Cardiac muscle cell (in vitro differentiated cells and primary cell): ENCODE measurements at regions not wholly inside any gene's neighbourhood (a gene's known extent, or its start where the extent isn't known, plus 50 kb on each side); places are given as distances from the start of the nearest gene placed in this dataset.

Experiments
- DNase-seq, 2 donors: peaks; one replicate each; pipeline versions ENCODE4 v3.0.0 to v3.0.0-alpha.2; 2010 to 2017; ENCODE audit warnings: low read depth in 1 of 2, low spot score in 1 of 2
- H3K27ac ChIP-seq: fragments of 200-600 bp; sonication (generic); 2 replicates; pipeline ENCODE4 v1.5.1; 2016
- H3K27me3 ChIP-seq: fragments of 200-600 bp; sonication (generic); 2 replicates; pipeline ENCODE4 v1.6.0; 2016; ENCODE audit warnings: control low read depth
- H3K36me3 ChIP-seq: fragments of 200-600 bp; sonication (generic); 2 replicates; pipeline ENCODE4 v1.5.1; 2016; ENCODE audit warnings: control low read depth
- H3K4me1 ChIP-seq: fragments of 200-600 bp; sonication (generic); 2 replicates; pipeline ENCODE4 v1.8.1; 2017; ENCODE audit warnings: low read depth, mild to moderate bottlenecking, mixed run types
- H3K4me3 ChIP-seq: fragments of 200-600 bp; sonication (generic); 2 replicates; pipeline ENCODE4 v1.5.1; 2016; ENCODE audit warnings: mild to moderate bottlenecking
- H3K9me3 ChIP-seq: fragments of 200-600 bp; sonication (generic); 2 replicates; pipeline ENCODE4 v1.5.1; 2017; ENCODE audit warnings: low read depth, mild to moderate bottlenecking, control low read depth
- TF ChIP-seq, protein P1 (sequence below): IDR thresholded peaks from 2 replicates; pipeline ENCODE4 v1.5.1; 2012; ENCODE audit warnings: low read depth, mild to moderate bottlenecking, low read length

DNA sequence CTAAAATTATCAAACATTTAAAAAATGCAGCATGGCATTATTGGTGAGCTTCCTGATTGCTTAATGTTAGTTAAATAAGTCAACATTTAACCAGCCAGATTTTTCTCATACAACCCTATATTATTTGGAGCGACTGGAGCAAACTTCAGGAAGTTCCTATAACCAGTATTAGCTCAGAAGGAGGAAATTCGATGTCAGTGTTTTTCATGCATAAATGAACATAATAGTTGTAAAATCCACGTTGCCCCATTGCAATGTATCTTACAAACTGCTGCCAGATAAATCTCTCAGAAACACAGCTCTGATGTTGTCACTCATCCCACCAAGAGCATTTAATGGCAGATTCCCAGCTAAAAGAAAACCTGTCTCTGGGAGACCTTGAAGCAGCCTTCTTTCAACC, 278.5 kb downstream of the CASP12 start:
- Histone ChIP-seq H3K4me3 (no peak overlapping the region), H3K27ac (no peak overlapping the region), H3K9me3 (no peaks in the 10 kb centered on the region), H3K36me3 (no peaks in the 10 kb centered on the region), H3K27me3 (no peaks in the 10 kb centered on the region), H3K4me1 (no peaks in the 10 kb centered on the region)
- TF ChIP-seq, protein P1, sequence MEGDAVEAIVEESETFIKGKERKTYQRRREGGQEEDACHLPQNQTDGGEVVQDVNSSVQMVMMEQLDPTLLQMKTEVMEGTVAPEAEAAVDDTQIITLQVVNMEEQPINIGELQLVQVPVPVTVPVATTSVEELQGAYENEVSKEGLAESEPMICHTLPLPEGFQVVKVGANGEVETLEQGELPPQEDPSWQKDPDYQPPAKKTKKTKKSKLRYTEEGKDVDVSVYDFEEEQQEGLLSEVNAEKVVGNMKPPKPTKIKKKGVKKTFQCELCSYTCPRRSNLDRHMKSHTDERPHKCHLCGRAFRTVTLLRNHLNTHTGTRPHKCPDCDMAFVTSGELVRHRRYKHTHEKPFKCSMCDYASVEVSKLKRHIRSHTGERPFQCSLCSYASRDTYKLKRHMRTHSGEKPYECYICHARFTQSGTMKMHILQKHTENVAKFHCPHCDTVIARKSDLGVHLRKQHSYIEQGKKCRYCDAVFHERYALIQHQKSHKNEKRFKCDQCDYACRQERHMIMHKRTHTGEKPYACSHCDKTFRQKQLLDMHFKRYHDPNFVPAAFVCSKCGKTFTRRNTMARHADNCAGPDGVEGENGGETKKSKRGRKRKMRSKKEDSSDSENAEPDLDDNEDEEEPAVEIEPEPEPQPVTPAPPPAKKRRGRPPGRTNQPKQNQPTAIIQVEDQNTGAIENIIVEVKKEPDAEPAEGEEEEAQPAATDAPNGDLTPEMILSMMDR = no peak
- no peak for DNase-seq

DNA sequence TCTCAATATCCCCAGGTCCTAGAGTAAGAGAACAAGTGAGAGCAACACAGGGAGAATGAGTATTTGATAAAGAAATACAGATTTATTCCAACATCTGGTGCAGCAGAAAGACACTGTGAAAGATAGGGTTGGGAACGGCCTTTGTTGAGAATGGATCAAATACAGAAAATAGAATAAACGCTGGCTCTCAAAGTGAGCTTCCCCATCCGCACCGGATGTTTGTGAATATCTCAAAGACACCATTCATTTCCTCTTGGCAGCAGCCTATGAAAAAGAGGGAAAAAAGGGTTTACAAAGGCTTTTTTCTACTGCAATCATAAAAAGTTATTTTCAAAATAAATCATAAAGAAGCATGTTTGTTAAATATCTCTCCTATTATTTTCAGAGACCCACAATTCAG, 279.3 kb downstream of the CASP12 start:
- no peak for DNase-seq
- Histone ChIP-seq H3K27me3 (no peaks in the 10 kb centered on the region), H3K4me1 (no peaks in the 10 kb centered on the region), H3K36me3 (no peaks in the 10 kb centered on the region), H3K4me3 (no peak overlapping the region), H3K9me3 (no peaks in the 10 kb centered on the region), H3K27ac (no peak overlapping the region)
- TF ChIP-seq, protein P1 = no peak

DNA sequence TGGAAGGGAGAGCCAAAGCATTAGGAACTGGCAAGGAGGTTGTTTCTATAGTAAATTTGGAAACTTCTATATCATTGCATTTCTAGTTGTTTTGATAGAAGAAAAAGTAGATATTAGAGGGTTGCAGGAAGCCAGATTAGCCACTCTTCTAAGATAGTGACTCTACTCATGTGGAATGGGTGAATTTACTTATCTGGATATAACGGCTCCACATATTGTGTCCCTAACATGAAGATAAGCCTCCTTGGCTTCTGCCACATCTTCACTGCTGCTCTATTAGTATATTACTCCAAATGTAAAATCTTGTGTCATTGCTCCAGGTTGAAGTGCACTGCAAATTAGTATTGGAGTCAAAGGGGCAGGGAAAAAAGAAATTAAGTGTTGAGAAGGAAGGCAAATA, 283.3 kb downstream of the CASP12 start:
- Histone ChIP-seq H3K27ac (no peak overlapping the region), H3K4me1 (peaks cover 2% of the 10 kb centered on the region), H3K36me3 (no peaks in the 10 kb centered on the region), H3K9me3 (no peaks in the 10 kb centered on the region), H3K27me3 (no peaks in the 10 kb centered on the region), H3K4me3 (no peak overlapping the region)
- TF ChIP-seq, protein P1 = no peak
- no peak for DNase-seq

DNA sequence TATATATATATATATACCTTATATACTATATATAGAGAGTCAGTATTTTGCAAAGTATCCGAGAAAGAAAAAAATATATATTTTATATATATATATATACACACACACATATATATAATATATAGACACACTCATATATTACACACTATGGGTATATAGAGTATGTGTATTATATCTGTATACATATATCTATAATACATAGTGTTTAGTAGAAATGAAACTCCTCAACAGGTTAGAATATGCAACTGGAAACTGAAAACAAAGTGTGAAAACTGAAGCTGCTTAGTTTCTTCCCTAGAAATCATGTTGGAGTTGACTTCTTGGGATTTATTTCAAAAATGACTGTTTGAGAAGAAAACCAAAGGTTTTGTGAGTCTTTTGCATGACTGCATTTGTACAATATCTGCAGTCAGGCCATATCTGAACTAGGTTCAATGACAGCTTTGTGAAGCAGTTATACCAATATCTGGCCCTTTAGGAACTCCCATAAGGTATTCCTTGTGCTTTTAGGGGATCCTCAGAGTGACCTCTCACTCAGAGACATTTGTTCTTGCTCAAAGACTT, 284.1 kb downstream of the CASP12 start:
- TF ChIP-seq, protein P1 = no peak
- Histone ChIP-seq H3K4me3 (no peak overlapping the region), H3K27ac (no peak overlapping the region), H3K4me1 (peaks cover 9% of the 10 kb centered on the region), H3K27me3 (no peaks in the 10 kb centered on the region), H3K9me3 (no peaks in the 10 kb centered on the region), H3K36me3 (no peaks in the 10 kb centered on the region)
- DNase-seq = no peak

DNA sequence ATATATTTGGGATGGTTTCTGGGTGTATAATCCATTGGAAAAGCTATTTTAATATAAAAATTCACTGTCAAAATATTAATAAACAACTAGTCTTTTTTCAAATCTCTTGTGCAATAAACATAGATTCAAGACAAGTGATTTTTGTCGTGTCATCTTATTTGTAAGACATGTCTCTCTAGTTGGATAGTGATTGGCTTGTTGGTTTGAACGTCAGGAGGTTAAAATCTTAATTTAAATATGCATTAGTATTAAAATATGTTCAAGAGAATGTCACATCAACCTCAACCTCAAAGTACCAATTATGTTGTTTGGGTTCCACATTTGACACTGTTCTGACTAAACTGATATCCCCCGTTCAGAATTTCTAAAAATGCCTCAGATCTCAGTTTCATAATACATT, 287.6 kb downstream of the CASP12 start:
- no peak overlapping the region for H3K27ac ChIP-seq
- TF ChIP-seq, protein P1 = no peak
- H3K9me3 ChIP-seq = no peaks in the 10 kb centered on the region
- no peak for DNase-seq
- H3K4me1 ChIP-seq = peaks cover 17% of the 10 kb centered on the region
- no peak overlapping the region for H3K4me3 ChIP-seq
- no peaks in the 10 kb centered on the region for H3K36me3 ChIP-seq
- H3K27me3 ChIP-seq = no peaks in the 10 kb centered on the region
